NB4 (cell line): ENCODE measurements at regions not wholly inside any gene's neighbourhood (a gene's known extent, or its start where the extent isn't known, plus 50 kb on each side); places are given as distances from the start of the nearest gene placed in this dataset.

Experiments used
- DNase-seq: peaks from one replicate; pipeline ENCODE4 v3.0.0; 2010; ENCODE audit warnings: low read depth
- H3K4me3 ChIP-seq: one replicate; pipeline ENCODE4 v1.5.1; 2011; ENCODE audit warnings: mild to moderate bottlenecking, low read depth, low read length, moderate library complexity
- CTCF ChIP-seq: IDR thresholded peaks from one replicate; pipeline ENCODE4 v1.5.1; 2012; ENCODE audit warnings: low read depth, low read length
- MAX ChIP-seq: IDR thresholded peaks from 2 replicates; pipeline ENCODE4 v1.6.1; 2011; ENCODE audit warnings: low read depth, low read length
- MYC ChIP-seq: IDR thresholded peaks from 2 replicates; pipeline ENCODE4 v1.6.1; 2011; ENCODE audit warnings: low read depth, low read length
- POLR2A ChIP-seq: IDR thresholded peaks from 2 replicates; pipeline ENCODE4 v1.6.1; 2011; ENCODE audit warnings: mild to moderate bottlenecking; ENCODE audit not compliant: insufficient read length; ENCODE audit errors: extremely low read depth

GRCh38 chr5:172572440-172572839, 68.6 kb upstream of the NEURL1B start:
- no peak overlapping the region for H3K4me3 ChIP-seq
- TF ChIP-seq CTCF (no peak), MAX (no peak), POLR2A (no peak), MYC (no peak)
- DNase-seq = no peak

- no peak overlapping the region for H3K4me3 ChIP-seq
- no peak for DNase-seq
- TF ChIP-seq CTCF (no peak), MYC (no peak), POLR2A (no peak), MAX (no peak)
Observed at GRCh38 chr5:172571892-172572291, 69.2 kb upstream of the NEURL1B start.

GRCh38 chr5:172571413-172571812, 69.7 kb upstream of the NEURL1B start:
- no peak overlapping the region for H3K4me3 ChIP-seq
- DNase-seq = no peak
- TF ChIP-seq CTCF (no peak), POLR2A (no peak), MAX (no peak), MYC (no peak)

GRCh38 chr5:172570594-172571334, 70.3 kb upstream of the NEURL1B start:
- no peak for TF ChIP-seq MAX
- no peak for TF ChIP-seq CTCF
- no peak for TF ChIP-seq POLR2A
- TF ChIP-seq MYC = no peak
- DNase-seq = no peak
- no peak overlapping the region for H3K4me3 ChIP-seq

GRCh38 chr5:172569861-172570558, 71.1 kb upstream of the NEURL1B start:
- TF ChIP-seq CTCF = no peak
- no peak for TF ChIP-seq MYC
- no peak for TF ChIP-seq POLR2A
- no peak for TF ChIP-seq MAX
- no peak overlapping the region for H3K4me3 ChIP-seq
- no peak for DNase-seq
